GM21447 (cell line): ENCODE measurements at regions not wholly inside any gene's neighbourhood (a gene's known extent, or its start where the extent isn't known, plus 50 kb on each side); places are given as distances from the start of the nearest gene placed in this dataset.

Experiments
- ATAC-seq: cut with Tn5 transposase; IDR thresholded peaks from one replicate; pipeline ENCODE4 v1.9.1; 2021; ENCODE audit not compliant: unreplicated experiment

DNA sequence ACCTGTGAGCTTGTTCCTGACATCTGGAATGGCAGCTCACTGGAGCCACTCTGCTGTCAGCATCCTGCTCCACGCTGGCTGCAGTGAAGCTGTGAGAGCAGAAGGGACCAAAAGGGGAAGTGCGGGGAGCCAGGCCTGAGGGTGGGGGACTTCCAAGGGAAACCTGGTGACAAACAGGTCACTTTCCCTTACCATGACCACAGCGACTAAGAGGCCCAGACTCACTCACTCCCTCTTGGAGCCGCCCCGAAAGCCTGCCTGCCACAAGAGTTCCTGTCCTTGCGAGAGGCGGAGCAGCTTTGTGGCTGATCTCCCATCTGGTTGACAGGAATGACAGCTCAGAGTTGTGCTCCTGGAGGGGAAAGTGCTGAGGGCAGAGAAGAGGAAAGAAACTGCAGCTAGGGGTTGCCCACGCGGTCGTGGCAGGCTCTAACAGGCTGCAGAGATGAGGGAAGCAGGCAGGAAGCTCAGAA is 183.8 kb upstream of the NTM start:
- peak; percentile 96 for ATAC-seq

DNA sequence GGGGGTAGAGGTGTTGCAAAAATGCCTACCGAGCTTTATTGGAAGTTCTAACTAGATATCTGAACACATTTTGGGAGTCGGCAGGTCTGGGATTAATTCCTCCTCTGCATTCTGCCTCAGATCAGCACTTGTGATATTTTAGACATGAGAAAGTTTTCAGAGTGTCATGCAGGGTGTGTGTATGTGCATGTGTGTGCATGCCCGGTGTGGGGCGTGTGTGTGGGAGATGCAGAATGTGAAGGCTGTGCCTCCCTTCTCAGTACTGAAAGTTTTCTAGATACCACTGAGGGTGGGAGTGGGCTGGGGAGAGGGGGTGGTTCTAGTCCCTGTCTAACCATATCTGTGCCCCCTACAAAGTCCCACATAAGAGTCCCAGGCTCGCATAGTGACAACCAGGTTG is 180.0 kb upstream of the NTM start:
- ATAC-seq, result no peak

DNA sequence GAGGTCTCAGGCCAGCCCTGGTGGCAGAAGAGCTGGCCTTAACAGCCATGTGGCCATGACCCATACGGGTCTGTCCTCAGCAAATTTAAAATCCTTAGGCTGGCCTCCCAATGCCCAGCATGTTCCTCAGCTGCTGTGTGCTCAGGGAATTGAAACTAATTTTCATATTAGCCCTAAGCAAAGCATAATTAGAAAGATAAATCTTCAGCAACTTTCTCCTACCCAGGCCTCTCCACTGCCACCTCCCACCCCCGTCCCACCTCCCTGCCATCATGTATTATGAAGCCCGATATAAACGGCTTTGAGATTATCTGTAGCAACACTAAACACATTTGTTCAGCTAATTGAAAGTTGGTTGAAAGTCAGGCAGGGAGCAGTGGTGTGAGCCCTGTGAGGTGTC is 178.8 kb upstream of the NTM start:
- ATAC-seq, result no peak

DNA sequence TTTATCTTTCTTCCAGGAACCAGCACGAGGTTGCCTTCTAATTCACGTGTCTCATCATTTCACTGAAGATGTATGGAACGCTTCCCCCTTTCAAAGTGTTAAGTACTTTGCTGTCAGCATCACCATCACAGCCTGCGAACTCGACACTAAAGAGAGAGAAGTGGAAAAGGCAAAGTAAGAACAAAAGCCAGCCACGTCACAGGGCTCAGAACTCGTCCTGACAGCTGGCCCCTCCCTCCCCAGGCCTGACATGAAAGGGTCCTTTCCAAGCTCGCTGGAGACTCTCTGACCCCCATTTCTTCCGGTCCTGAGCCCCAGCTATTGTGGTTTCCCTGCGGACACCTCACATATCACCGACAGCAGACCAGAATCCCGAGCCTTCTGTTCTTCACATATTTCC is 177.8 kb upstream of the NTM start:
- ATAC-seq, result no peak

DNA sequence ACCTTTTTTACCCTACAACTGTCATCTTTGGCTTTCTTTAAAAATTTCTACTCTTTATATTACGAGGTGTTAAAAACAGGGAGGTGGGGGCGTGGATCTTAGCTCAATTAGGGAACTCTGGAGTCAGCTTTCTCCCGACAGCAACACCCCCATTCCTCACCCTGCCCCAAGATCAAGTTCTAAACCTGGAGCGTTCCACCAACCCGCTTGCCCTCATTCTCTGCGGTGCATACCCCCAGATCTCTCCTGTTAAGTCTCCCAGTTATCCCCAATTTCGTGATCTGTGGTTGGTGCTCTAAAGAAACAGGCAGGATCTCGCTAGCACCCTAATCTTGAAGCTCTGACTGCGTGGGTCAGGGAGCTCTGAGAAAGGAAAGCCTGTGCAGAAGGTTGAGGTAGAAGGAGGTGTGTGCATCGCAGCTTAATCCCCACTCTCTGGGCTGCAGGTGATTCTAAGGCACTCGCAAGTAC is 177.3 kb upstream of the NTM start:
- no peak for ATAC-seq

DNA sequence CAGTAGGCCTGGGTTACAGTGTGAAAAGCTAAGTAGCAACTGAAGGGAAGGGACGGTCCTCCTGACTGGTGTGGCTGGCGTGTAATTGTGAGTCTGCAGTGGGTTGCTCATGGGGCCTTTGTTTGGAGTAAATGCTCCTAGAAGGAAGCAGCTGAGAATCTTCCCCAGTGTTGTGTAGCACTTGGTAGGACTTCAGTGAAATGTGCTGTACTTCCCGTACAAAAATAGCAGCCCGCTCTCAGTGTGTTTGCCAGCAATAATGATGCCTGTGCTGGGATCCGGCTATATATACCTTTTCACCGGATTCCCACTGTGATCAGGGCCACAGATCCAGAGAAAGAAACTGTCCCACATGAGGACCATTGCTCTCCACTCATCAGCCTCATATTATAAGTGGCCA is 175.7 kb upstream of the NTM start:
- ATAC-seq, result no peak

DNA sequence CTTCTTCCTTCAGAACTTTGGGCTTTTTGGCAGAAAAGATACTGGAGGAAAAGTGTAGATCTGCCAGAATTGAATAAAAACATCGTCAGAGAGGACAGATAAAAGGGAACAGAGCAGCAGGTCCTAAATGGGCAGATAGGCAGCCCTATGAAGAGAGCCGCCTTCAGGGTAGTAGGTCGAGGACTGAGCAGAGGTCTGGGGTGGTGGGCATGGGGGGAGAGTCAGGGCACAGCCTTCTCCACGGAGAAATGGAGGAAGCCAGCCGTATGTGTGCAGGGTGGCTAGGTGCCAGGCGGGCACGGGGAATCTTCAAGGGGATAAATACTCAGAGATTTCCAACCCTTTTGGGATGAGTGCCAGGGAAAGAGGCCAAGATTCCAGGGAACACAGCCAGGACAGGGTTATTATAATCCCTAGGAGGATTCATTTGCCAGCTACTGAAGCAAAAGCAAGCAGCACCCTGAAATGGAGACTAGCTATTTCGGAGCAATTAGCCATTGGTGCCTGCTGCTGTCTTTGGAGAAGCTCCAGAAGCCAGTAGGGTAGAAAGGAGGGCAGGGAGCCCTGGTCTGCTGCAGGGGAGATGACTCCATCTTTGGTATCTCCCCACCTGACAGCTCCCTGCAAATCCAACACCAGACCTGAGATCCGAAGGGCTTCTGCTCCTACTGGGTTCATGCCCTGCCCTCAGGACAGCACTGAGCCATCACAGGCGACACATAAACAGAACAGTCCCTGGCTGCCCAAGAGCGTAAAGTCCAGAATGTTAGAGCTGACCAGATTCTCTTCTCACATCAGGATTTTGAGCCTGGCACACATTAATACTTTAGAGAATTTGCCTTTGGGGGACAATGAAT is 174.5 kb upstream of the NTM start:
- ATAC-seq, result no peak

DNA sequence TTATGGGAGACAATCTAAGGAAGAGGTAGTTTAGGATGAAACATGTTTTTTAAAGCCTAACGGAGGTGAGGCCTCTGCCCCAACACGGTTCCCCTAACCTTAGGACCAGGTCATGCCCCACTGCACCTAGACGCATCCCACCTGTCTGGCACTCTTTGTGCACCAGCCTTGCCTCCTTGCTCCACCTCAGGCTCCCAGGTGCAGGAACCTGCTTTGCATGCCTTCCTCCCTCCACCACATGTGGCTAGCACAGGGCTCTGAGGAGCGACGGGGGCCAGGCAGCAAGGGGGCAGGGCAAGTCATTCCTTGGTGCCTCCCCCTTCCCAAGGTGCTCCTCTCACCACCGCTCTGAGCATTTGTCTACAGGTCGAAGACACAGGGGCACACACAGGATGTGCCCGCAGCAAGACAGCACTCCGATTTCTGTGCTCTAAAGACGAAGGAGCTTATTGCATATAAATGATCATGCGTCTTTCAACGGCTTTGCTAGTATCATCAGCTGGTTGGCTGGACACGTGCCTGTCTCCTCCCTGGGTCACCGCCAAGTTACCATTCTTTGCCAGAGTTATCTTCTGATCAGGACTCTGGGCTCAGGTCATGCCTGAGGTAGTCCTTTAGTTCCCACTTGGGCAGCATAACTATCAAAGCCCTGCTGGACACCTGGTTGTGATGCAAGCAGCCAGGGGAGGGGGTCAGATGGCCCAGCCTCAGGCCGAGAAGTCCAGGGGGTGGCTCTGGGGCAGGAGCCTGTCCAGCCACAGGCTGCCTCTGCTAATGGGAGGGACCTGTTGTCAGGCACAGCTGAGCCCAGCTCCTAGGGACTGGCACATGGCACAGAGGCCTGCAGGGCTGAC is 172.0 kb upstream of the NTM start:
- no peak for ATAC-seq

DNA sequence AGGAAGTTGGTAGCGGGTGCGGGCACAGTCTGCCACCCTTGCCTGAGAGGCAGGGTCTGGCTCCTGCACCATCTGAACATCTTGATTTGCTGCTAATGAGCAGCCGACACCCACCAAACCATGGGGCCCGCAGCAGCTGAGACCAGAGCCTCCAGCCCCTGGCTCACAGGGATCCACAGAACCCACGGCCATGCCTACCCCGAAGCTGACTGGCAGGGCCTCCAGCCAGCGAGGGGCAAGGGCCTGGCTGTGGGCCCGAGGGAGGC is 171.5 kb upstream of the NTM start:
- ATAC-seq, result no peak

DNA sequence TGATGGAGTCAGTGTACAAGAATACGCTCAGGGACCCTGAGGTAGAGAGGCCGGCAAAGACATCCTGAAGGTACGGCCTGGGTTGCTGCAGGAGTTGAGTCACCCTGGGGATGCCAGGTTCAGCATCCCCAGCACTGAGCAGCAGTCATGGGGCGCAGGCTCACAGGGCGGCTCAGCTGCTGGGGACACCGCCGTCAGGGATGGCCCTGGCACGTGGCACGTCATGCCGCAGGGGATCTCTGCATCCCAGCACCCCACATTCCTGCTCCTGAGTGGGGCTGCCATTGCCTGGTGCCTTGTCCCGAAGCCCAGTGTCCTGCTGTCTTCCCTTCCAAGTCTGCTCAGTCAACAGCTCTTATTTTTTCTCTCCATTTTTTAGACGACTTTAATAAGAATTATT is 168.7 kb upstream of the NTM start:
- ATAC-seq, result no peak

DNA sequence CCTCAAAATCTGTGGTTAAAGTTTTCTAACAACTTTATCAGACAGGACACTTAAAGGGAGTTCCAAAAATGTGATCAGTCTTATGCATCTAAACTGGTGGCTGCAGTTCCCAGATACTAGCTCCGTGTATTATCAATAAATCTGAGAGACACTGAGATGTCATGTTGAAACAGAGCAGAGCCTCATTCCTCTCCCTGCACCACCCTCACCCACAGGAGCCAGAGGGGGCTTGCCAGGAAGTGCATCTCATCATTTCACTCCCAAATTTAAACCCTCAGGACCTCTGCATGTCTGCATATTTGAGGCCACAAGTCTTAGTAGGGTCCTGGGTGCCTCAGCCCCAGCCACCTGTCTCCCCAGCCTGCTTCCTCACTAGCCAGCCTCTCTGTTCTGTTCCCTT is 167.4 kb upstream of the NTM start:
- ATAC-seq, result no peak

DNA sequence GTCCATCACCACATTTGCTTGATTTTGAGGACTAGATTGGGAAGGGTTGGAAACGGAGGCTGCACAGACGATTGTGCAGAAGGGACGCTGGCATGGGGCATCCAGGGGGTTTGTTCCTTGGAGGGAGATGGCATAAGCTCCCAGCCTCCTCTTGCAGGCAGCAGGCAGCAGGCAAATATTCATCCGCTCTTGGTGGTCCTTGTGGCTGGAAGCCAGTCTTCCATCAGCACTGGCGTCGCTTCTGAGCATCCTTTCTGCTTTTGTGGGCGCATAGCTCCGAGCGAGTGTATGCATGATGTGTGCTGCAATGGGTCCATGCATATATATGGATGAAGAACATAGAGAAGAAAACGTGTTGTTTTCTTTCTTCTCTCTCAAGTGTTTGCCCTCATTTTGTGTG is 166.1 kb upstream of the NTM start:
- no peak for ATAC-seq

DNA sequence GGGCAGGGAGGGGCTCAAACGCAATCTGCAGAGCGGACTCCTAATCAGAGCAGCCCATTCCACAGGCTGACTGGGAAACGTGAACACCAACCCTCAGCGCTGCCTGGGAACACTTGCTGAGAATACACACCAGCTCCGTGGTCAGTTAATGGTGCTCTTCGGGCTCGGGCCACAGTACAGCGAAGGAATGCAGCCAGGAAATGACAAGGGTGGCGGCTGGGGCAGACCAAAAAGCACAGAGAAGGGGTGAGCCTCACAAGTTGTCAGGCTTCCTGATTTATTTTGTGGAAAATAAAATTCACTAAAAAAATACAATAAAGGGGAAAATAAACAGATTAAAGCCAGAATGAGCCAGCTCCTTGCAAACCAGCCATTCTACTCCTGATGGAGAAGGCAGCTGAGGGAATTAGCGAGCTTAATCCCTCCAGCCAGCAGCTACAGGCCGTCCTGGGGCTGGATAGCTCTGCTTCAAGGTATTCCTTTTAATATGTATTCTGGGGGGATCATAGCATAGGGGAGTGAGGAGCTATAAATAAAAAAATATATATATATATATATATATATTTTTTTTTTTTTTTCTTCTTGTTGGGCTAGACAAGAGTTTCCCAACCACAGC is 165.5 kb upstream of the NTM start:
- no peak for ATAC-seq

DNA sequence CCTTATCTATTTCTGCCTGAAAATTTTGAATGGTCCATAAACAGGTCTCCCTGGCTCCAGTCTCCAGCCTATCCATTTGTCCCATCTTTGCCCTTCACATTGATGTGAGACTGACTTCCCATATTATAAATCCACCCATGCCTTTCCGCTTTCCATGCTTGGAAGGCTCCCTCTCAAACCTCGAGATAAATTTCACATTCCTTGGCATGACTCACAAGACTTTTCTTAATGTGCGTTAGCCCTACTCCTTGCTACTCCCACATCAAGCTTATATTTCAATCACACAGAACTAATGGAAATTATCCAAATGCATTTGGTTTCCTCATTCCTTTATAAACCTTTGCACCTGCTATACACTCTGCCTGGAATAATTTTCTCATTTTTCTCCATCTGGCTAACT is 163.7 kb upstream of the NTM start:
- no peak for ATAC-seq

DNA sequence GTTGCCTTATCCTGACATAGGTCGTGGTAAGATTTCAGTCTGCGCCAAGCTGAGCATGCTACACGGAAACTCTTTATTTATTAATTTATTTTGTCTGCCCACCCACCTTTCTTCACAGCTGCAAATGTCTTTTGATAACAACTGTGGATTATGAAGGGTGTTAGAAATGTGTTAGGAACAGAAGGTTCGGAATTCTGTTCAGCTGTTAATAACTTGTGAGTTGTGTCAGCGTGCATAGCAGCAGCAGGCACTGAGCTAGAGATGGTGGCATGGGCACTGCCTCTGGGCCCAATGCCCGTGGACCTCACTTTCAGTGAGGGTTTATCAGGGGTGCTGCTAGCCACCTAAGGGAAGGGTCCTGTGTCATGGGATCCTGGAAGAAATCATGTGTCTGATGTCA is 162.5 kb upstream of the NTM start:
- ATAC-seq, result no peak

DNA sequence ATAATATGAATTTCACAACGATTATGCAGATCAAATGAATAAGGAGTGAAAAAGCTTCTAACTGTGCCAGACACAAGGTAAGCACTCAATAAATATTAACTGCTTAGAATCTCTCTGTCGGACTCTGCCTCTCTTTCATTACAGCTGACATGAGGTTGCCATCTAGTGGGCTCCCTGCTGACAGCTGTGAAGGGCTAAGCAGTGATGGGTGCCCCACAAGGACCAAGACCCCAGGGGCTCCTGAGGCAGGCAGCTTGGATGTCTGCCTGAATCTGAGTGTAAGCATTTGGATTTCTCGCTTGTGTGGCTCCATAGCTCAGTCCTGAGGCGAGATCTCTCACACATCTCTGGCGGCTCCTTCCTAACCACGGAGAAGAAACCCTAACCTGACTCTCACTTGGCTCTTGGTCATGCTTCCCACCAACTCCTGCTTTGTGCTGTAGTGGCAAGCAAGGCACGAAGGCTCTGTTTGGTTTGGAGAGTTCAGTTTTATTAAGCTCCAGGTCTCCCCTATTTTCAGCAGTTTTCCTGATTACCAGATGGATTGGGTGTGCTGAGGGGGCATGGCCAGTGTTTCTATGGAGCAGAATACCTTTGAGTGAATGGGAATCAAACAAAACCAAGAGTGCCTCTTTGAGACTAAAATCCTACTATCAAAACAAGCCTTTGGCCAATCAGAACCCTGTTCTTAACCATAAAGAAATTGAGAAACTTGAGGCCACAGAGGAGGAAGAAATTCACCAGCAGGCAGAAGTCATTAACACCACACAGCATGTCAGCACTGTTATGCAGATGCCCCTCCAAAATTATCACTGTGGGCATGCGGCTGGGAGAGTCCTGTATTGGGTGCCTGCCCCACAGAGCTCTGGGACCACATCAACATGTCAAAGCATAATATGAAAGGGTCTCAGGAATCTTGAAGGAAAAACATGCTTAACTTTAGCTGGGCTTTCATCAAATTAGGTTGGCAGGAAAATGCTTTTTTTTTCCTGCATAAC is 152.8 kb upstream of the NTM start:
- ATAC-seq, result no peak

DNA sequence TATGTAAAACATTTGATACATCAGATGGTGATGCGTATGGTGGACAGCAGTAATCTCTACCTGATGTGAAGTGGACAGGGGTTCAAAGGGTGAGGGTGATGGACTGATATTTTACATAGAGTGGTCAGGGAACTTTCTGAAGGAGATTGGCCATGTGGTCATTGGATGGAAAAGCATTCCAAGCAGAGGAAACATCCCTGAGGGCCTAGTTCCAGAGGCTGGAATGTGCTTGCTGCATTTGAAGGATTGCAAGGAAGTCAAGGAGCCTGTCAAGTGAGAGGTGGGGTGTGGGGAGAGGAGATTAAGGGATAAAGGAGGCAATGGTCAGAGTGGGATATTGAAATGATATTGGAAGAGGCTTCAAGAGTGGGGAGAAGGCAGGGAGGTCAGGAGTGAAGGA is 151.9 kb upstream of the NTM start:
- no peak for ATAC-seq

DNA sequence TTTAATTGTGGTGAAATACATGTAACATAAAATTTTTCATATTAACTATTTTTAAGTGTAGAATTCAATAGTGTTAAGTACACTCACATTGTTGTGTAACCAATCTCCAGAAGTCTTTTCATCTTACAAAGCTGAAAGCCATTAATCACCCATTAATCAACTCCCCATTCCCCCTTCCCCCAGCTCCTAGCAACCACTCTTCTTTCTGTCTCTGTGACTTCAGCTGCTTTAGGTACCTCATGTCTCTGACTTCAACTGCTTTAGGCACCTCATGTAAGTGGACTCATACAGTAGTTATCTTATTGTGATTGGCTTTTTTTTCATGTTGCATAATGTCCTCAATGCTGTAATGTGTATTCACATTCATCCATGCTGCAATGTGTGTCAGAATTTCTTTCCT is 150.8 kb upstream of the NTM start:
- no peak for ATAC-seq

DNA sequence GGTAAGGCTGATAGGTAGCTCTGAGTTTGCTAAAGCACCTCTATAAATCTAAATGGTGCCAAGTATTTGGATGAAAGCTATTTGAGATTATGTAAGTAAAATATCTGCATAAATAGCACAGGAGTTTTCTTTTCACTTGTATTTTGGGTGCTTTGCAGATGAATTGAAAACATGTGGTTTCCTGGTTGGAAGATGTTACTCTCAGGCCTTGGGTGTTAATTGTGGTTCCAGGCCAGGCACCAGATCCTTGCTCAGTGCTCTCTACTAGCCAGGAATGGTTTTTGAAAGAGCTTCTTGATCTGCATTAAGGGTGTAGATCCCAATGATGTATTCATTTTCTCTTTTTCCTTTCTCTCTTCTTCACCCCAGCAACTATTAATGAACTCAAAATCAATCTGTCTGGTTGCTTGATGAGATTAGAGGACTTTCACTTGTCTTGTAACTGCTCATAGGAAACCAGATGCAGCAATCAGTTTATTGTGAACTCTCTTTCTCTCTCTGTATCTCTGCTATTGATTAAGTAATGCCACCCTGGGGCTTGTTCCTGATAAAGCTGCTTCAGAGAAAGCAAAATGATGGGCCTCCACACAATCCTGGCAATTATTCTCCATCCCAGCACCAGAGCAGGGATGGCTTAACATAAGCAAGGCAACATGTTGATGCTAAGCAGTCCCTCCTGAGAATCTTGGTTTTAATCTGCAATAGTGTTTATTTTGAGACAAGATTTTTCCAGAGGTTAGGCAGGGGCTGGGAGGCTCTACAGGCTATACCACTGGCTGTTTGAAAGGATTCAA is 147.0 kb upstream of the NTM start:
- ATAC-seq, result no peak

DNA sequence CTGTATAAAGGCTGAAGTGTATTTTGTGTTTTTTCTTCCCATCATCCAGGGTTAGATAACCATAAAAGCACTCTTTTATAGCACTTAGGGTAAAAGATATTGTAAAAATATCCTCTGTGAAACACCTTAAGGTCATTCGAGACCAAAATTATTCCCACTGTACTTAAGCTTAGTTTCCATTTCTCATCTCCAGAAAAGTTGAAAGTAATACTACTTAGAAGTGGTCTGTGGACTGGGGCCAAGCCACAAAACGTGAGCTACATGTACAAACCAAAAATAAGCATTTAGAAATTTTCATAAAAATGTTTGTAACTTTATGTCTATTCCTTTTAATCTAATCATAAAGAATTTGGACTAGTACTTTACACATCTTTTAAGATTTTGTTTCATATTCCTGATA is 142.0 kb upstream of the NTM start:
- ATAC-seq, result no peak
